ENCODE measurements at regions not wholly inside any gene's neighbourhood (a gene's known extent, or its start where the extent isn't known, plus 50 kb on each side); places are given as distances from the start of the nearest gene placed in this dataset.

DNA sequence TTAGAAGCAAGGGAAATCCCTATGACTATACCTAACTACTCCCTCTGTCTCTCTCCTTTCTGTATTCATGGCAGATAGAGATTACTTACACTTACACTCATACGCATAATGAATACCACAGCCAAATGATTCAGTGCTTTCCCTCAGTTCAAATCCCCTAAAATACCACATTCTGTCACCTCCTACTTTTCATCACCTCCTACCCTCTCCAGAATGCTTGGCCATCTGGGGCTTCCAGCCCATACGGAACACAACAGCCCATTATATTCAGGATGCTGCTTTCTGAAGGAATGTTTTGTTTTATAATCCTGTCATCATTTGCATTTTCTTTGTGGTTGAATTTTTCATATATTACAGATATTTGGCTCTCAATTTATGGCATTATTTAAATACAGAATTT, 361.6 kb downstream of the GRIA2 start:
- H2AK5ac ChIP-seq (ENCODE audit: low read depth, low read length): no peak overlapping the region
- H3K9me3 ChIP-seq (replicated peaks in 1 of 2; ENCODE audit: control insufficient read depth in 2 of 2, insufficient read depth in 1 of 2, low read depth in 1 of 2, low read length in 2 of 2): no peaks in the 10 kb centered on the region
- no peak overlapping the region for H3K18ac ChIP-seq (ENCODE audit: low read length)
- H2AFZ ChIP-seq (ENCODE audit: low read length): no peak overlapping the region
- H2BK15ac ChIP-seq (ENCODE audit: low read length): no peak overlapping the region
- no peak overlapping the region for H4K8ac ChIP-seq (ENCODE audit: low read depth, low read length)
- no peak overlapping the region for H3K4me3 ChIP-seq (ENCODE audit: low read length in 2 of 2)
- no peak overlapping the region for H3K14ac ChIP-seq (ENCODE audit: low read length)
- no peaks in the 10 kb centered on the region for H3K4me1 ChIP-seq (ENCODE audit: control insufficient read depth in 2 of 2, insufficient read depth in 1 of 2, low read depth in 1 of 2, low read length in 2 of 2)
- no peaks in the 10 kb centered on the region for H3K27me3 ChIP-seq (ENCODE audit: control insufficient read depth in 3 of 3, insufficient read depth in 3 of 3, low read depth in 1 of 3, low read length in 3 of 3)
- no peaks in the 10 kb centered on the region for H3K79me1 ChIP-seq (ENCODE audit: low read depth, low read length)
- no peak for DNase-seq (ENCODE audit: low spot score)
- H3K4ac ChIP-seq (ENCODE audit: low read length): no peak overlapping the region
- H2BK120ac ChIP-seq (ENCODE audit: low read depth, low read length): no peak overlapping the region
- no peak overlapping the region for H3K9ac ChIP-seq (ENCODE audit: low read depth, low read length, poor library complexity)
- WGBS, 2 donors (ENCODE audit: extremely low coverage in 2 of 2, insufficient read length in 2 of 2, insufficient replicate concordance in 1 of 2): no CpG with 5 or more reads among the region's 2 CpGs
- no peak overlapping the region for H3K27ac ChIP-seq (replicated peaks; ENCODE audit: low read length)
- no peak overlapping the region for H2BK5ac ChIP-seq (ENCODE audit: low read length)
- no peak overlapping the region for H2BK12ac ChIP-seq (ENCODE audit: low read length)
- no peaks in the 10 kb centered on the region for H3K36me3 ChIP-seq (replicated peaks in 1 of 2; ENCODE audit: control insufficient read depth in 2 of 2, insufficient read depth in 2 of 2, low read length in 2 of 2)
- H4K91ac ChIP-seq (ENCODE audit: low read depth, low read length, poor library complexity): no peak overlapping the region
- H3K23ac ChIP-seq (ENCODE audit: low read depth, low read length, poor library complexity): no peak overlapping the region
- no peak overlapping the region for H3K4me2 ChIP-seq (ENCODE audit: insufficient read depth, low read length, poor library complexity, severe bottlenecking)

DNA sequence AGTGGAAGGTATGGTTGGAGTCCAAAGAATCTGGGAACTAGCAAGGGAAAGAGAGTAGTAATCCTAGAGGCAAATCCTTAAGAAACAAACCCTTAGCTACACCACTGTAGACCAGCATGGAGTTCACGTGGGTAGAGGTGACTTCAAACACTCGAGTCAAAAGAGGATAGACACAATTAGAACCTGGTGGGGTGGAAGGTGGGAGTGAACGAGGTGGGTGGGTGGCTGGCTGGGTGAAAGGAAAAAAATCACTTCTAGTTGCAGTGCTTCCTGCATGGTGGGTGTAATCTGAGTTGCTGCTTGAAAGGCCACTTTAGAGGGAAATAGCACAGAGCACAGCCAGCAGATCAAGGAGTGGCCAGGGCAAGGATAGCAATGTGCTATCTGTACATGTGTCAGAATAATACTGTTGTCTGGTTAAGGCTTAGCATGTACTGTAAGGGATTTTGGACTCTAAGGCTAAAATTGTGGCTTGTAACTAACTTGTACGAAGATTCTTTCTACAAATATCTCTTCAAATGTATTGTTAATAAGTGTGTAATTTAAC, 356.2 kb downstream of the GRIA2 start:
- no CpG with 5 or more reads among the region's 4 CpGs for WGBS, 2 donors (ENCODE audit: extremely low coverage in 2 of 2, insufficient read length in 2 of 2, insufficient replicate concordance in 1 of 2)
- H2AFZ ChIP-seq (ENCODE audit: low read length): peak overlapping the region; percentile 44

DNA sequence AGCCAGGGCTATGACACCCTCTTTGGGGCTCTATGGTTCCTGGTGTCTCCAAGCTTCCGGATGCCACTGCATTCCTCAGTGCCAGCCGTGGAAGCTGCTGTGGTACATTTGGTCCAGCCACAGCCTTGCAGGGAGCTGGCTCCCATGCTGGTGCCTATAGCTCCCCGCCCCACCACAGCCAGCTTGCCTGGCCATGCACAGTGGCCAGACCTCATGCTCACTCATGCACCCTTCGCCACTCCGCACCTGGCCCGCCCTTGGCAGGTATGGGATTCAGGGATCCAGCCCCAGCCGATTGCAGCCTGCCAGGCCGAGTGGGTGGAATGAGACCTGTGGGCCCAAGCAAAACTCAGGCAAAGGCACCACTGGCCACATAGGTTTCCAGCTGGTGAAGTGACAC, 354.8 kb downstream of the GRIA2 start:
- DNase-seq (ENCODE audit: low spot score): no peak
- Histone ChIP-seq H3K23ac (ENCODE audit: low read depth, low read length, poor library complexity) (no peak overlapping the region), H3K79me1 (ENCODE audit: low read depth, low read length) (no peaks in the 10 kb centered on the region), H2AFZ (ENCODE audit: low read length) (no peak overlapping the region), H4K91ac (ENCODE audit: low read depth, low read length, poor library complexity) (no peak overlapping the region), H2AK5ac (ENCODE audit: low read depth, low read length) (no peak overlapping the region), H2BK12ac (ENCODE audit: low read length) (no peak overlapping the region), H3K14ac (ENCODE audit: low read length) (no peak overlapping the region), H3K27ac (replicated peaks; ENCODE audit: low read length) (no peak overlapping the region), H3K4ac (ENCODE audit: low read length) (no peak overlapping the region), H3K4me1 (ENCODE audit: control insufficient read depth in 2 of 2, insufficient read depth in 1 of 2, low read depth in 1 of 2, low read length in 2 of 2) (no peaks in the 10 kb centered on the region), H4K8ac (ENCODE audit: low read depth, low read length) (no peak overlapping the region), H3K4me2 (ENCODE audit: insufficient read depth, low read length, poor library complexity, severe bottlenecking) (no peak overlapping the region), H3K36me3 (replicated peaks in 1 of 2; ENCODE audit: control insufficient read depth in 2 of 2, insufficient read depth in 2 of 2, low read length in 2 of 2) (no peaks in the 10 kb centered on the region), H2BK15ac (ENCODE audit: low read length) (no peak overlapping the region), H3K18ac (ENCODE audit: low read length) (peak overlapping the region; percentile 15), H3K9me3 (replicated peaks in 1 of 2; ENCODE audit: control insufficient read depth in 2 of 2, insufficient read depth in 1 of 2, low read depth in 1 of 2, low read length in 2 of 2) (no peaks in the 10 kb centered on the region), H2BK5ac (ENCODE audit: low read length) (no peak overlapping the region), H3K9ac (ENCODE audit: low read depth, low read length, poor library complexity) (peak overlapping the region; percentile 44), H3K27me3 (ENCODE audit: control insufficient read depth in 3 of 3, insufficient read depth in 3 of 3, low read depth in 1 of 3, low read length in 3 of 3) (no peaks in the 10 kb centered on the region), H2BK120ac (ENCODE audit: low read depth, low read length) (no peak overlapping the region), H3K4me3 (ENCODE audit: low read length in 2 of 2) (no peak overlapping the region)
- no CpG with 5 or more reads among the region's 8 CpGs for WGBS, 2 donors (ENCODE audit: extremely low coverage in 2 of 2, insufficient read length in 2 of 2, insufficient replicate concordance in 1 of 2)

More for the DNA sequence above, 356.2 kb downstream of the GRIA2 start:
- no peak overlapping the region for H2BK5ac ChIP-seq (ENCODE audit: low read length)
- H2BK15ac ChIP-seq (ENCODE audit: low read length): no peak overlapping the region
- H2BK120ac ChIP-seq (ENCODE audit: low read depth, low read length): no peak overlapping the region
- H4K8ac ChIP-seq (ENCODE audit: low read depth, low read length): no peak overlapping the region
- no peak overlapping the region for H4K91ac ChIP-seq (ENCODE audit: low read depth, low read length, poor library complexity)
- no peaks in the 10 kb centered on the region for H3K4me1 ChIP-seq (ENCODE audit: control insufficient read depth in 2 of 2, insufficient read depth in 1 of 2, low read depth in 1 of 2, low read length in 2 of 2)
- no peak overlapping the region for H3K9ac ChIP-seq (ENCODE audit: low read depth, low read length, poor library complexity)
- H3K14ac ChIP-seq (ENCODE audit: low read length): no peak overlapping the region
- no peak overlapping the region for H3K23ac ChIP-seq (ENCODE audit: low read depth, low read length, poor library complexity)
- H3K27me3 ChIP-seq (ENCODE audit: control insufficient read depth in 3 of 3, insufficient read depth in 3 of 3, low read depth in 1 of 3, low read length in 3 of 3): no peaks in the 10 kb centered on the region
- H3K79me1 ChIP-seq (ENCODE audit: low read depth, low read length): no peaks in the 10 kb centered on the region
- H3K18ac ChIP-seq (ENCODE audit: low read length): no peak overlapping the region
- no peak overlapping the region for H3K27ac ChIP-seq (replicated peaks; ENCODE audit: low read length)
- H2BK12ac ChIP-seq (ENCODE audit: low read length): no peak overlapping the region
- H3K4ac ChIP-seq (ENCODE audit: low read length): no peak overlapping the region
- H3K4me3 ChIP-seq (ENCODE audit: low read length in 2 of 2): no peak overlapping the region
- no peaks in the 10 kb centered on the region for H3K9me3 ChIP-seq (replicated peaks in 1 of 2; ENCODE audit: control insufficient read depth in 2 of 2, insufficient read depth in 1 of 2, low read depth in 1 of 2, low read length in 2 of 2)
- H2AK5ac ChIP-seq (ENCODE audit: low read depth, low read length): no peak overlapping the region
- no peak overlapping the region for H3K4me2 ChIP-seq (ENCODE audit: insufficient read depth, low read length, poor library complexity, severe bottlenecking)
- no peak for DNase-seq (ENCODE audit: low spot score)
- no peaks in the 10 kb centered on the region for H3K36me3 ChIP-seq (replicated peaks in 1 of 2; ENCODE audit: control insufficient read depth in 2 of 2, insufficient read depth in 2 of 2, low read length in 2 of 2)

DNA sequence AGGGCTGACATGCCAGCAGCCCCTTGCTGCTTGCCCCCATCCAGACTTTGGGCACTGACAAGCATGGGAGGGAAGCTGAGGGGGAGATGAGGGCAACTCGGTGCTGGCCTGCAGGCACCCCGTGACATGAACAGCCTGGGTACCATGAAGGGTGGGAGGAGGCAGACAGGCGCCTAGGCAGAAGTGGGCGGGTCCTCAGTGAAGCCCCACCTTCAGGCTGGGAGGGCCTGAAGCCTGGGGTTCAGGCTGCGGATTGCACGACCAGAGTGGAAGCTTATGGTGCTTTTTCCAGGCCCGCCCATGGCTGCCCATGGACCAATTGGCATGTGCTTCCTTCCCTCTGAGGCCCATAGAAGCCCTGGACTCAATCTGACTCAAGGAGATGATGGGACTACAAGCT, 354.1 kb downstream of the GRIA2 start:
- WGBS, 2 donors (ENCODE audit: extremely low coverage in 2 of 2, insufficient read length in 2 of 2, insufficient replicate concordance in 1 of 2): no CpG with 5 or more reads among the region's 7 CpGs

More for the DNA sequence above, 354.1 kb downstream of the GRIA2 start:
- no peak overlapping the region for H3K4ac ChIP-seq (ENCODE audit: low read length)
- no peak overlapping the region for H3K4me2 ChIP-seq (ENCODE audit: insufficient read depth, low read length, poor library complexity, severe bottlenecking)
- no peaks in the 10 kb centered on the region for H3K36me3 ChIP-seq (replicated peaks in 1 of 2; ENCODE audit: control insufficient read depth in 2 of 2, insufficient read depth in 2 of 2, low read length in 2 of 2)
- DNase-seq (ENCODE audit: low spot score): no peak
- no peaks in the 10 kb centered on the region for H3K9me3 ChIP-seq (replicated peaks in 1 of 2; ENCODE audit: control insufficient read depth in 2 of 2, insufficient read depth in 1 of 2, low read depth in 1 of 2, low read length in 2 of 2)
- H2BK15ac ChIP-seq (ENCODE audit: low read length): no peak overlapping the region
- no peaks in the 10 kb centered on the region for H3K4me1 ChIP-seq (ENCODE audit: control insufficient read depth in 2 of 2, insufficient read depth in 1 of 2, low read depth in 1 of 2, low read length in 2 of 2)
- no peak overlapping the region for H4K91ac ChIP-seq (ENCODE audit: low read depth, low read length, poor library complexity)
- no peak overlapping the region for H3K14ac ChIP-seq (ENCODE audit: low read length)
- H2BK12ac ChIP-seq (ENCODE audit: low read length): no peak overlapping the region
- H3K79me1 ChIP-seq (ENCODE audit: low read depth, low read length): no peaks in the 10 kb centered on the region
- no peak overlapping the region for H2AK5ac ChIP-seq (ENCODE audit: low read depth, low read length)
- no peak overlapping the region for H3K9ac ChIP-seq (ENCODE audit: low read depth, low read length, poor library complexity)
- H3K18ac ChIP-seq (ENCODE audit: low read length): no peak overlapping the region
- H3K27me3 ChIP-seq (ENCODE audit: control insufficient read depth in 3 of 3, insufficient read depth in 3 of 3, low read depth in 1 of 3, low read length in 3 of 3): no peaks in the 10 kb centered on the region
- H2AFZ ChIP-seq (ENCODE audit: low read length): peak overlapping the region; percentile 22
- no peak overlapping the region for H2BK5ac ChIP-seq (ENCODE audit: low read length)
- H3K4me3 ChIP-seq (ENCODE audit: low read length in 2 of 2): no peak overlapping the region
- H3K27ac ChIP-seq (replicated peaks; ENCODE audit: low read length): no peak overlapping the region
- H3K23ac ChIP-seq (ENCODE audit: low read depth, low read length, poor library complexity): no peak overlapping the region
- H2BK120ac ChIP-seq (ENCODE audit: low read depth, low read length): no peak overlapping the region
- H4K8ac ChIP-seq (ENCODE audit: low read depth, low read length): no peak overlapping the region
